ENCODE measurements at regions not wholly inside any gene's neighbourhood (a gene's known extent, or its start where the extent isn't known, plus 50 kb on each side); places are given as distances from the start of the nearest gene placed in this dataset.

- H3K36me3 ChIP-seq (ENCODE audit: control insufficient read depth, low read length) = no peaks in the 10 kb centered on the region
- no peaks in the 10 kb centered on the region for H3K79me2 ChIP-seq (ENCODE audit: control insufficient read depth, low read length)
- no peaks in the 10 kb centered on the region for H3F3A ChIP-seq (ENCODE audit: control insufficient read depth, insufficient read depth)
- no peaks in the 10 kb centered on the region for H3K27me3 ChIP-seq (ENCODE audit: control insufficient read depth, low read length)
- no peaks in the 10 kb centered on the region for H4K20me1 ChIP-seq (ENCODE audit: control insufficient read depth, insufficient read depth, low read depth, low read length)
- no peak overlapping the region for H3K27ac ChIP-seq (ENCODE audit: low read depth, low read length)
- TF ChIP-seq CTCF (IDR thresholded peaks at IDR 0.05; ENCODE audit: low read depth, low read length, poor library complexity, severe bottlenecking) = no peak
- TF ChIP-seq EZH2phosphoT487 (IDR thresholded peaks at IDR 0.05; ENCODE audit: borderline replicate concordance, low read length) = no peak
- no peaks in the 10 kb centered on the region for H3K4me1 ChIP-seq (ENCODE audit: control insufficient read depth, low read length)
- H3K4me3 ChIP-seq (ENCODE audit: low read length) = no peak overlapping the region
- no peaks in the 10 kb centered on the region; the same call in 1 of the 2 replicates for H3K9me3 ChIP-seq (ENCODE audit: control insufficient read depth, insufficient read depth, low read length)
- no peak overlapping the region for H3K4me2 ChIP-seq (ENCODE audit: low read length)
- H3K9me2 ChIP-seq (replicated peaks; ENCODE audit: control insufficient read depth, low read length) = no peaks in the 10 kb centered on the region
Observed at GRCh38 chr3:145578471-145578870, 582.5 kb downstream of the PLOD2 start.

- H3K9me2 ChIP-seq (replicated peaks; ENCODE audit: control insufficient read depth, low read length) = no peaks in the 10 kb centered on the region; the same call in 1 of the 2 replicates
- no peaks in the 10 kb centered on the region for H3K4me1 ChIP-seq (ENCODE audit: control insufficient read depth, low read length)
- no peak overlapping the region for H3K4me3 ChIP-seq (ENCODE audit: low read length)
- no peak overlapping the region for H3K4me2 ChIP-seq (ENCODE audit: low read length)
- H3K27me3 ChIP-seq (ENCODE audit: control insufficient read depth, low read length) = no peaks in the 10 kb centered on the region
- no peaks in the 10 kb centered on the region for H3K36me3 ChIP-seq (ENCODE audit: control insufficient read depth, low read length)
- H4K20me1 ChIP-seq (ENCODE audit: control insufficient read depth, insufficient read depth, low read depth, low read length) = no peaks in the 10 kb centered on the region
- no peaks in the 10 kb centered on the region for H3F3A ChIP-seq (ENCODE audit: control insufficient read depth, insufficient read depth)
- no peak overlapping the region for H3K27ac ChIP-seq (ENCODE audit: low read depth, low read length)
- no peaks in the 10 kb centered on the region; the same call in 1 of the 2 replicates for H3K9me3 ChIP-seq (ENCODE audit: control insufficient read depth, insufficient read depth, low read length)
- no peaks in the 10 kb centered on the region for H3K79me2 ChIP-seq (ENCODE audit: control insufficient read depth, low read length)
- TF ChIP-seq CTCF (IDR thresholded peaks at IDR 0.05; ENCODE audit: low read depth, low read length, poor library complexity, severe bottlenecking) (no peak), EZH2phosphoT487 (IDR thresholded peaks at IDR 0.05; ENCODE audit: borderline replicate concordance, low read length) (no peak)
Observed at GRCh38 chr3:145581694-145582093, 579.3 kb downstream of the PLOD2 start.

- no peaks in the 10 kb centered on the region for H3K9me2 ChIP-seq (replicated peaks; ENCODE audit: control insufficient read depth, low read length)
- no peaks in the 10 kb centered on the region for H3K4me1 ChIP-seq (ENCODE audit: control insufficient read depth, low read length)
- no peaks in the 10 kb centered on the region for H3K9me3 ChIP-seq (ENCODE audit: control insufficient read depth, insufficient read depth, low read length)
- no peak overlapping the region for H3K4me3 ChIP-seq (ENCODE audit: low read length)
- no peaks in the 10 kb centered on the region for H3K36me3 ChIP-seq (ENCODE audit: control insufficient read depth, low read length)
- H3K27me3 ChIP-seq (ENCODE audit: control insufficient read depth, low read length) = no peaks in the 10 kb centered on the region
- no peak overlapping the region for H3K4me2 ChIP-seq (ENCODE audit: low read length)
- H3K27ac ChIP-seq (ENCODE audit: low read depth, low read length) = no peak overlapping the region
- no peaks in the 10 kb centered on the region for H3F3A ChIP-seq (ENCODE audit: control insufficient read depth, insufficient read depth)
- TF ChIP-seq CTCF (IDR thresholded peaks at IDR 0.05; ENCODE audit: low read depth, low read length, poor library complexity, severe bottlenecking) (no peak), EZH2phosphoT487 (IDR thresholded peaks at IDR 0.05; ENCODE audit: borderline replicate concordance, low read length) (no peak)
- no peaks in the 10 kb centered on the region for H4K20me1 ChIP-seq (ENCODE audit: control insufficient read depth, insufficient read depth, low read depth, low read length)
- H3K79me2 ChIP-seq (ENCODE audit: control insufficient read depth, low read length) = no peaks in the 10 kb centered on the region
Observed at GRCh38 chr3:145604851-145605250, 556.1 kb downstream of the PLOD2 start.

- no peak overlapping the region for H3K27ac ChIP-seq (ENCODE audit: low read depth, low read length)
- H3K27me3 ChIP-seq (ENCODE audit: control insufficient read depth, low read length) = no peaks in the 10 kb centered on the region
- H3K36me3 ChIP-seq (ENCODE audit: control insufficient read depth, low read length) = no peaks in the 10 kb centered on the region
- no peak overlapping the region for H3K4me3 ChIP-seq (ENCODE audit: low read length)
- no peaks in the 10 kb centered on the region for H3K9me2 ChIP-seq (replicated peaks; ENCODE audit: control insufficient read depth, low read length)
- no peaks in the 10 kb centered on the region for H3K79me2 ChIP-seq (ENCODE audit: control insufficient read depth, low read length)
- H3F3A ChIP-seq (ENCODE audit: control insufficient read depth, insufficient read depth) = no peaks in the 10 kb centered on the region
- TF ChIP-seq EZH2phosphoT487 (IDR thresholded peaks at IDR 0.05; ENCODE audit: borderline replicate concordance, low read length) (no peak), CTCF (IDR thresholded peaks at IDR 0.05; ENCODE audit: low read depth, low read length, poor library complexity, severe bottlenecking) (no peak)
- H3K4me2 ChIP-seq (ENCODE audit: low read length) = no peak overlapping the region
- no peaks in the 10 kb centered on the region for H3K9me3 ChIP-seq (ENCODE audit: control insufficient read depth, insufficient read depth, low read length)
- H4K20me1 ChIP-seq (ENCODE audit: control insufficient read depth, insufficient read depth, low read depth, low read length) = no peaks in the 10 kb centered on the region
- no peaks in the 10 kb centered on the region for H3K4me1 ChIP-seq (ENCODE audit: control insufficient read depth, low read length)
Observed at GRCh38 chr3:145620002-145620401, 541.0 kb downstream of the PLOD2 start.

Measured in DOHH2 (cell line).